Astrocyte (in vitro differentiated cells and primary cell): ENCODE measurements at regions not wholly inside any gene's neighbourhood (a gene's known extent, or its start where the extent isn't known, plus 50 kb on each side); places are given as distances from the start of the nearest gene placed in this dataset.
"Not testable (repeated sequence)": the region's sequence is repeated elsewhere in the genome, so short reads cannot be mapped to it uniquely, and the experiment has no call there.

Experiments
- DNase-seq: peaks from one replicate; pipeline ENCODE4 v3.0.0-alpha.2; 2010; ENCODE audit warnings: low read depth
- FAIRE-seq: peaks from 2 replicates; lab custom pipeline; 2011; peaks lifted over from hg19 to GRCh38; lab: Jason Lieb, UNC
- H2AFZ ChIP-seq: 2 replicates; pipeline ENCODE4 v1.6.0; 2012; ENCODE audit warnings: low read depth, low read length, inconsistent platforms
- H3K27ac ChIP-seq: 2 replicates; pipeline ENCODE4 v1.5.1; 2011; ENCODE audit warnings: low read depth, low read length, inconsistent platforms
- H3K27me3 ChIP-seq: 2 replicates; pipeline ENCODE4 v1.6.0; 2011; ENCODE audit warnings: low read length, inconsistent platforms; ENCODE audit not compliant: insufficient read depth
- H3K36me3 ChIP-seq: 2 replicates; pipeline ENCODE4 v1.5.1; 2011; ENCODE audit warnings: low read length, inconsistent platforms; ENCODE audit not compliant: insufficient read depth
- H3K4me1 ChIP-seq: 2 replicates; pipeline ENCODE4 v1.5.1; 2011; ENCODE audit warnings: low read length, inconsistent platforms; ENCODE audit not compliant: insufficient read depth
- H3K4me2 ChIP-seq: 2 replicates; pipeline ENCODE4 v1.6.0; 2012; ENCODE audit warnings: low read length, inconsistent platforms
- H3K4me3 ChIP-seq: 2 replicates; pipeline ENCODE4 v1.5.1; 2011; ENCODE audit warnings: low read depth, mild to moderate bottlenecking, low read length, inconsistent platforms; ENCODE audit not compliant: insufficient read depth
- H3K79me2 ChIP-seq: 2 replicates; pipeline ENCODE4 v1.6.0; 2012; ENCODE audit warnings: mild to moderate bottlenecking, low read length, inconsistent platforms; ENCODE audit not compliant: insufficient read depth
- H3K9ac ChIP-seq: 2 replicates; pipeline ENCODE4 v1.6.0; 2012; ENCODE audit warnings: mild to moderate bottlenecking, low read length, inconsistent platforms
- H3K9me3 ChIP-seq: 2 replicates; pipeline ENCODE4 v1.5.1; 2012; ENCODE audit warnings: low read depth, mild to moderate bottlenecking, low read length, inconsistent platforms; ENCODE audit not compliant: insufficient read depth
- H4K20me1 ChIP-seq: 2 replicates; pipeline ENCODE4 v1.6.0; 2012; ENCODE audit warnings: low read length, inconsistent platforms; ENCODE audit not compliant: insufficient read depth
- H3K27ac Mint-ChIP-seq: one replicate; pipeline ENCODE4 v1.8.0; 2021; ENCODE audit warnings: mild to moderate bottlenecking, mixed read lengths; ENCODE audit not compliant: unreplicated experiment
- H3K27me3 Mint-ChIP-seq: one replicate; pipeline ENCODE4 v1.8.0; 2021; ENCODE audit warnings: low read depth, mixed read lengths; ENCODE audit not compliant: unreplicated experiment
- H3K36me3 Mint-ChIP-seq: one replicate; pipeline ENCODE4 v1.8.0; 2021; ENCODE audit warnings: low read depth, mixed read lengths; ENCODE audit not compliant: unreplicated experiment
- H3K4me1 Mint-ChIP-seq: one replicate; pipeline ENCODE4 v1.8.0; 2021; ENCODE audit warnings: low read depth, mixed read lengths; ENCODE audit not compliant: unreplicated experiment
- H3K4me3 Mint-ChIP-seq: one replicate; pipeline ENCODE4 v1.8.0; 2021; ENCODE audit warnings: mild to moderate bottlenecking, moderate library complexity, mixed read lengths; ENCODE audit not compliant: unreplicated experiment
- H3K9me3 Mint-ChIP-seq: one replicate; pipeline ENCODE4 v1.8.0; 2021; ENCODE audit warnings: mild to moderate bottlenecking, mixed read lengths; ENCODE audit not compliant: unreplicated experiment
- EZH2 ChIP-seq: IDR thresholded peaks from 2 replicates; pipeline ENCODE4 v1.6.1; 2012; ENCODE audit warnings: mild to moderate bottlenecking, low read length, inconsistent platforms; ENCODE audit not compliant: insufficient read depth
- TF ChIP-seq, protein P1 (sequence below): IDR thresholded peaks from 2 replicates; pipeline ENCODE4 v1.5.1; 2011; ENCODE audit warnings: low read depth, mild to moderate bottlenecking, inconsistent platforms, low read length, moderate library complexity; ENCODE audit not compliant: insufficient read depth

GRCh38 chr22:11352287-11352686 is 4175.7 kb upstream of the OR11H1 start:
- not testable (repeated sequence) for H3K9me3 ChIP-seq, H3K36me3 Mint-ChIP-seq, H3K27ac ChIP-seq, H3K9ac ChIP-seq, H3K4me1 ChIP-seq, H3K4me3 ChIP-seq, H3K27me3 Mint-ChIP-seq, H3K9me3 Mint-ChIP-seq, H2AFZ ChIP-seq, H3K4me1 Mint-ChIP-seq, H4K20me1 ChIP-seq, H3K79me2 ChIP-seq, FAIRE-seq, H3K27ac Mint-ChIP-seq, H3K27me3 ChIP-seq, DNase-seq, H3K4me2 ChIP-seq, H3K4me3 Mint-ChIP-seq, H3K36me3 ChIP-seq

DNA sequence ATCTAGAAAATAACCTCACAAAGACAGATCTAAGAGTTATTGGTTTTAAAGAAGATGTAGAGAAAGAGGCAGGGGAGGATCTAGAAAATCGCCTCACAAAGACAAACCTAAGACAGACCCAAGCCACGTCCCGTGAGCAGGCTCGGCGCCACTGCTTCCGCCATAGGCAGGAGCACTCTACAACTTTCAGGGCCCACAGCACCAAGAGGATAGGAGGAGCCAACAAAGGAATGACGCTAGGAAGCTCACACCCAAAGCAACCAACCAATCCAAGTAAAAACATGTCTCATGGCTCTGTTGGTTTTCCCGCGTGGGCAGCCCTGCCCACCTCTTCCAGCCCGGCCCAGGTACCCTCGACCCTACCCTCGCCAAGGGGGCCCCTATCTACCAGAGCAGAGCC is 4167.4 kb upstream of the OR11H1 start:
- Histone ChIP-seq H3K9me3 (peaks cover 4% of the 10 kb centered on the region), H3K4me3 (no peak overlapping the region), H3K79me2 (no peaks in the 10 kb centered on the region), H3K36me3 (no peaks in the 10 kb centered on the region), H4K20me1 (no peaks in the 10 kb centered on the region), H2AFZ (no peak overlapping the region), H3K4me1 (no peaks in the 10 kb centered on the region), H3K27me3 (no peaks in the 10 kb centered on the region), H3K4me2 (no peak overlapping the region), H3K27ac (no peak overlapping the region), H3K9ac (no peak overlapping the region)
- peaks cover 37% of the 10 kb centered on the region for H3K9me3 Mint-ChIP-seq
- no peaks in the 10 kb centered on the region for H3K36me3 Mint-ChIP-seq
- TF ChIP-seq EZH2, result no peak
- TF ChIP-seq, protein P1, sequence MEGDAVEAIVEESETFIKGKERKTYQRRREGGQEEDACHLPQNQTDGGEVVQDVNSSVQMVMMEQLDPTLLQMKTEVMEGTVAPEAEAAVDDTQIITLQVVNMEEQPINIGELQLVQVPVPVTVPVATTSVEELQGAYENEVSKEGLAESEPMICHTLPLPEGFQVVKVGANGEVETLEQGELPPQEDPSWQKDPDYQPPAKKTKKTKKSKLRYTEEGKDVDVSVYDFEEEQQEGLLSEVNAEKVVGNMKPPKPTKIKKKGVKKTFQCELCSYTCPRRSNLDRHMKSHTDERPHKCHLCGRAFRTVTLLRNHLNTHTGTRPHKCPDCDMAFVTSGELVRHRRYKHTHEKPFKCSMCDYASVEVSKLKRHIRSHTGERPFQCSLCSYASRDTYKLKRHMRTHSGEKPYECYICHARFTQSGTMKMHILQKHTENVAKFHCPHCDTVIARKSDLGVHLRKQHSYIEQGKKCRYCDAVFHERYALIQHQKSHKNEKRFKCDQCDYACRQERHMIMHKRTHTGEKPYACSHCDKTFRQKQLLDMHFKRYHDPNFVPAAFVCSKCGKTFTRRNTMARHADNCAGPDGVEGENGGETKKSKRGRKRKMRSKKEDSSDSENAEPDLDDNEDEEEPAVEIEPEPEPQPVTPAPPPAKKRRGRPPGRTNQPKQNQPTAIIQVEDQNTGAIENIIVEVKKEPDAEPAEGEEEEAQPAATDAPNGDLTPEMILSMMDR, result no peak
- FAIRE-seq, result no peak
- no peak for DNase-seq
- H3K27me3 Mint-ChIP-seq, result no peaks in the 10 kb centered on the region
- no peak overlapping the region for H3K4me3 Mint-ChIP-seq
- H3K27ac Mint-ChIP-seq, result no peak overlapping the region
- no peaks in the 10 kb centered on the region for H3K4me1 Mint-ChIP-seq

GRCh38 chr22:11361496-11361895 is 4166.5 kb upstream of the OR11H1 start:
- not testable (repeated sequence) for FAIRE-seq, H3K36me3 Mint-ChIP-seq, H3K4me1 Mint-ChIP-seq, H3K4me3 Mint-ChIP-seq, H3K4me1 ChIP-seq, H4K20me1 ChIP-seq, H3K4me2 ChIP-seq, H3K9ac ChIP-seq, H2AFZ ChIP-seq, DNase-seq, H3K27ac ChIP-seq, H3K4me3 ChIP-seq, H3K9me3 ChIP-seq, H3K27ac Mint-ChIP-seq, H3K79me2 ChIP-seq, H3K27me3 ChIP-seq, H3K27me3 Mint-ChIP-seq, H3K36me3 ChIP-seq
- peaks cover 43% of the 10 kb centered on the region for H3K9me3 Mint-ChIP-seq

DNA sequence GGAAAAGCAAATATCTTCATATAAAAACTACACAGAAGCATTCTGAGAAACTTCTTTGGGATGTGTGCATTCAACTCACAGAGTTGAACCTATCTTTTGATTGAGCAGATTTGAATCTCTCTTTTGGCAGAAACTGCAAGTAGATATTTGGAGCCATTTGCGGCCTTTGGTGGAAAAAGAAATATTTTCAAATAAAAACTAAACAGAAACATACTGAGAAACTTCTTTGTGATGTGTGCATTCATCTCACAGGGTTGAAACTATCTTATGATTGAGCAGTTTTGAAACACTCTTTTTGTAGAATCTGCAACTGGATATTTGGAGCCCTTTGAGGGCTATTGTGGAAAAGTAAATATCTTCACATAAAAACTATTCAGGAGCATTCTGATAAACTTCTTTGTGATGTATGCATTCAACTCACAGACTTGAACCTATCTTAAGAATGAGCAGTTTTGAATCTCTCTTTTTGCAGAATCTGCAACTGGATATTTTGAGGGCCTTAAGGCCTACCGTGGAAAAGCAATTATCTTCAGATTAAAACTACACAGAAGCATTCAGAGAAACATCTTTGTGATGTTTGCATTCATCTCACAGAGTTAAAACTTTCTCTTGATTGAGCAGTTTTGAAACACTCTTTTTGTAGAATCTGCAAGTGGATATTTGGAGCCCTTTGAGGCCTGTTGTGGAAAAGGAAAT is 4158.2 kb upstream of the OR11H1 start:
- H3K4me1 ChIP-seq, H3K79me2 ChIP-seq, H3K36me3 ChIP-seq, H3K4me2 ChIP-seq, H3K4me3 Mint-ChIP-seq, H3K27ac Mint-ChIP-seq, H3K4me1 Mint-ChIP-seq, H3K4me3 ChIP-seq, H3K36me3 Mint-ChIP-seq, FAIRE-seq, H3K9ac ChIP-seq, H3K9me3 ChIP-seq, H3K27me3 ChIP-seq, DNase-seq, H3K27ac ChIP-seq, H3K27me3 Mint-ChIP-seq, H2AFZ ChIP-seq, H4K20me1 ChIP-seq: not testable (repeated sequence)
- peaks cover 23% of the 10 kb centered on the region for H3K9me3 Mint-ChIP-seq

DNA sequence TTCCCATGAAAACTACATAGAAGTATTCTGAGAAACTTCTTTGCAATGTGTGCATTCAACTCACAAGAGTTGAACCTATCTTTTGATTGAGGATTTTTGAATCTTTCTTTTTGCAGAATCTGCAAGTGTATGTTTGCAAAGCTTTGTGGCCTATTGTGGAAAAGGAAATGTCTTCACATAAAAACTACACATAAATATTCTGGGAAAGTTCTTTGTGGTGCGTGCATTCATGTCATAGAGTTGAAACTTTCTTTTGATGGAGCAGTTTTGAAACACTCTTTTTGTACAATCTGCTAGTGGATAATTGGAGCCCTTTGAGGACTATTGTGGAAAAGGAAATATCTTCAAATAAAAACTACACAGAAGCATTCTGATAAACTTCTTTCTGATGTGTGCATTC is 4157.7 kb upstream of the OR11H1 start:
- not testable (repeated sequence) for H3K79me2 ChIP-seq, H3K36me3 ChIP-seq, H3K4me2 ChIP-seq, H3K27me3 Mint-ChIP-seq, H3K4me3 Mint-ChIP-seq, H2AFZ ChIP-seq, DNase-seq, H3K36me3 Mint-ChIP-seq, H3K27ac ChIP-seq, H3K27ac Mint-ChIP-seq, H3K9me3 ChIP-seq, H3K4me1 Mint-ChIP-seq, H3K4me3 ChIP-seq, H3K9ac ChIP-seq, H4K20me1 ChIP-seq, H3K27me3 ChIP-seq, FAIRE-seq, H3K4me1 ChIP-seq
- peaks cover 23% of the 10 kb centered on the region for H3K9me3 Mint-ChIP-seq
